LoVo (cell line): ENCODE measurements at regions not wholly inside any gene's neighbourhood (a gene's known extent, or its start where the extent isn't known, plus 50 kb on each side); places are given as distances from the start of the nearest gene placed in this dataset.
"Not testable (repeated sequence)": the region's sequence is repeated elsewhere in the genome, so short reads cannot be mapped to it uniquely, and the experiment has no call there.

Experiments used
- DNase-seq: peaks from one replicate; pipeline ENCODE4 v3.0.0-alpha.2; 2016; ENCODE audit warnings: low spot score

DNA sequence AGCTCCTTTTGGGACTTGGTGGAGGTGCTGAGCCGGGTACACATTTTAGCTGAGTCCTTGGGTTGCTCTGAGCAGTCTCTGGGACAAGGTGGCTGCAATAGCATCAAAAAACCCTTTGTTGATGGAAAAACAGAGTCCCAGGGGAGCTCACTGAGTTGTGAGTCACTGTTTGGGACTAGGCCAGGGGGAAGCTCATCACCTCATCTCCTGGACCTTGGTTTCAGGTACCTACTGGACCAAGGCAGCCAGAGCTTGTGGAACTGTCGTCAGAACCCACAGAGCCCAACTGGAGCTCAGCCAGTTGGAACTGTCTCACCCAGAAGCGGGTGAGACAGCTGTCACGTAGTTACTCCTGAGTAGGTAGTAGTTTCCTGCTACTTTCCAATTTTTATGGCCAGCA is 146.7 kb downstream of the HLX start:
- no peak for DNase-seq

GRCh38 chr1:221029981-221030649 is 150.9 kb downstream of the HLX start:
- DNase-seq = no peak

- no peak for DNase-seq
Measured at GRCh38 chr1:221030990-221031389, 151.7 kb downstream of the HLX start.

- DNase-seq = no peak
Measured at GRCh38 chr1:221031458-221032203, 152.4 kb downstream of the HLX start.

- DNase-seq = no peak
Measured at GRCh38 chr1:221032204-221032585, 153.0 kb downstream of the HLX start.

DNA sequence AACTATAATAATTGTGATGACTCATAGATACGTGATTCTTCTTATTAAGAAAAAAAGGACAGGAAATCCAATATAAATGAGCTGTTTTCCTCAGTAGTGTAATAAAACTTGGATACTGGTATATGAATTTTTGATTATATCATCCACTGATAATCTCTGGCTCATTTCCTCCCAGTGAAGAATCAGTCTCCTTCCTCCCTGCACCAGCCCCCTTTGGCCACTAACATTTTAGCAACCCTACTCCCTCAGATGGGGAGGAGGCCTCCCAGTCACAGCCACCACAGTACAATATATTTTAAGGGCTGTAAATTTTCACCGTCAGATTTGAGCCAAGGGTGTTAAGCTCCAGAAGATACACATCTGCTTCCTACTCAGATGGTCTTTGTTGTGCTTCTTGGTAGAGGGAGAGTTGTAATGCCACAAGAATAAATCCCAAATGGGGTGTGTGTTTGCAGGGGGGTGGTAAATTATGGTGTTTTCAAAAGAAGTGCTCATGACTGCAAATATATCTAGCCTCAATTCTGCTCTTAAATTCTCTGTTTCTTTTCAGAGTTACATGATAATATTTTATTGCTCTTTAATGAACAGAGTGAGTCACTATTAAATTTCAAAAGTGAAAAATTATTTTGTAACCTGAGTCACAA is 153.5 kb downstream of the HLX start:
- no peak for DNase-seq

DNA sequence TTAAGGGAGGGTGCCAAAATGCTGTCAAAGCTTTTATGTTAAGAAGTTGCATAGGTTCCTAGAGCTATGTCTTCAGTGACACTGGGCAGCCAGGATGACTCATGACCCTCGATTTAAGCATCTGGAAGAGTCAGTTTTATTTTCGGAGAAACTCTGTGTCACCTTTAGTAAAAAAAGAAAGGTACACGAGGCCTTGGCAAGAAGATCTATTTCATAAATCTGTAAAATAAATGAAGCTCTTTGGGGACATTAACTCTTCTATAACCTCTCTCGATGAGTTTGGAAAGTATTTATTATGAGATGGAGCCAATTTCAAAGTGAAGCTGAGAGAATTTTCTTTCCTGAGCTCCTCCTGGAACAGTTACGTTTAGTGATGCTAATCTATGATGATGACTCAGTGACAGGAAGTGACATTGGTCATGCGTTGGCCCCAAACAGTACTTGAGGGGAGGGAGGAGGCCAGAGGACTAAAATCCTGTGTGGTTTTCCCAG is 156.5 kb downstream of the HLX start:
- DNase-seq = no peak

DNA sequence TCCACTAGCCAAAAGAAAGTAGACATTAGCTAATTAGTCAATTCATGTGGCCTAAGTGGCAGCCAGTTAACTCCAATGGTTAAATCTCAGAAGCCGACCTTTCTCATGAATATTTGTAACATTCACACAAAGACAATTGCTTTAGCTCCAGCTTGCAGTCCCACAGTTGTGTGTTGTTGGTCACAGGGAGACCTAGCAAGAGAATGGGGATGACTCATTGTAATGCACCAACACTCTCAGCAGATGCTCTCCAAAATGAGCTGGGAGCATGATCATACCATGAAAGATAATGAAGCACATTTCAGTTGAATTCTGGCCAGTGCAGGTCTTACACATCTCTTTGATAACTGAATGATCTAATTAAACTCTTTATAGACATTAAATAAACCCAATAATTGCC is 160.4 kb downstream of the HLX start:
- DNase-seq = no peak

DNA sequence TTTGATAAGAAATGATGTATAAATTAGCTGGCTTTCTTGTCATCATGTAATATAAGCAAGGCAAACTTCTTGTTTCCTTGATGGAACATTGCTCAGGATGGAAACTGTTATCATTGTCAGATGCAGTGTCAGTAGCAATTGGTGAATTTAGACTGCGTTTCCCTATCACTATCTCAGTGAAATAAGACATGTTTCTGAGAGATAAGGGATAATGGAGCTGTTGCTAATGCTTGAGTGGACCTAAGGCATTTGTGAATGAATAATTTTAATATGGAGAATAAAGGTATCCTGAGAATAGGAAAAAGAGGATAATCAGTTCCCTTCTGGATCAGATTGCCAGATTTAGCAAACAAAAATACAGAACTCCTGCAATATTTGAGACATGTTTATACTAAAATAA is 160.9 kb downstream of the HLX start:
- DNase-seq = no peak

GRCh38 chr1:221040691-221041285 is 161.5 kb downstream of the HLX start:
- no peak for DNase-seq

- DNase-seq = no peak
Measured at GRCh38 chr1:221044538-221044937, 165.3 kb downstream of the HLX start.

GRCh38 chr1:221045151-221045550 is 165.9 kb downstream of the HLX start:
- no peak for DNase-seq

GRCh38 chr1:221045842-221046831 is 166.9 kb downstream of the HLX start:
- no peak for DNase-seq

- DNase-seq = not testable (repeated sequence)
Measured at GRCh38 chr1:221051391-221051790, 172.1 kb downstream of the HLX start.

DNA sequence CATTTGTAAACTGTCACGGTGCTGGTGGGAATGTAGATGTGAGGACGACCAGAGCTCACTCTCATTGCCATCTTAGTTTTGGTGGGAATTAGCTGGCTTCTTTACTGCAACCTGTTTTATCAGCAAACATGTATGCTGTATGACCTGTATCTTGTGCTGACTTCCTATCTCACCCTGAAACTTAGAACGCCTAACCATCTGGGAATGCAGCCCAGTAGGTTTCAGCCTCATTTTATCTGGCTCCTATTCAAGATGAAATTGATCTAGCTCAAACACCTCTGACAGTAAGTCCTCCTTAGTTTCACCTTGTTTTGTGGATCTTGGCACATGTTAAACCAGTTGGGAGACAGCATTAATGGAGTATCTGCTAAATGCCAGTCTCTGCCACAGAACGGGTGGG is 174.6 kb downstream of the HLX start:
- no peak for DNase-seq

DNA sequence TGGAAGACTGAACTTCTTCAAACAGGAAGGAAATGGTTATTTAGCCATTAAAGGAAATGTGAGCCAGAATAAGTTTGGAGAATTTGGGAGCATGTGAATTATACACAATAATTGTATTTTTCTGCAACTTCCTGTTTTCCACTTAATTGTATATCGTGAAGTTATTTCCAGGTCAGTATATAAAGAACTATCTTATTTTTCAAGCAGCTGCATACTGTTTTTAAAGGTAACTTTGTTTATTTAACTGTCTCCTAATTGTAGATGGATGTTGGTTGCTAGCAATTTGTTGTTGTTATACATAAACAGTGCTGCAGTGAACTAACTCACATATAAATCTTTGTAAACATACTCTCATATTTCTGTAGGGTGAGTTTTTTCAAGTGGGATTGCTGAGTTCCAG is 180.3 kb downstream of the HLX start:
- no peak for DNase-seq

DNA sequence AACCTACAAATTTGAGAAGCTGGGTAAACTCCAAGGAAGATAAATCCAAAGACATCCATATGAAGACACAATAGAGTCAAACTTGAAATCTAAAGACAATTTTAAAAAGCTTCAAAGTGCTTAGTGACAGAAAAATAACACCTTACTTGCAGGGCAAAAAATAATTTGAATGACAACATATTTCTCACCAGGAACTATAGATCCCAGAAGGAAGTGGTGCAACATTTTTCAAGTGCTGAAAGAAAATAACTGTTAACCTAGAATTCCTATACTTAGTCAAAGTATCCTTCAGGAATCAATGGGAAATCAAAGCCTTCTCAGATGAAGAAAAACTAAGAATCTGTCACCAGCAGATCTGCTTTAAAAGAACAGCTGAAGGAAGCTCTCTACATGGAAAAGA is 184.4 kb downstream of the HLX start:
- no peak for DNase-seq

DNA sequence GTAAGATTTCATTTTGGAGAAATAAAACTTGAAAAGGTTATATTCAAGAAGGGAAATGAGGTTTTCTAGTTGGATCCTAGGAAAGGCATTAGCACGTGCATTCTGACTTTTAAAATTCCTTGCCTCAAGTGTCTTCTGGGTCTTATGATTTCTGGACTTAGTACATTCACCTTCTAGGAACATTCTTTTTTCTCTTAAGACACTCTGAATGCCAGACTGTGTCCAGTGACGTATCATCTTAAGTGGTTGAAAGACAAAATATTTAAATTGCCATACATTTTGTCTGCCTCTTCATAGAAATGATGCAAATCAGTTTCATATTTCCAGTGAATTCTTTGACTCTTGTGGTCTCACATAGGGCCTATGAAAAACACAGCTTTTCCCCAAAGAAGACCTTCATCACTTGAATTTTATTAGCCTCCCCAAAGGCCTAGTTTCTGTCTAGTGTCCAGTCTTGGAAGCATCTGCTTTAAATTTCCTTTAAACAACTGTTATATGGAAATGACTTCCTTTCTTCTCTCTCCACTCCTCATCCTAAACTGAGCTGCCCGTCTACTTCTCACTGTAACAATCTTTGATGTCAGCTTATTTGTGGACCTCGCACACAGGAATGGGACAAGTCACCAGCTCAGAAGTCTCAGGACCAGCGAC is 187.2 kb downstream of the HLX start:
- DNase-seq = no peak

DNA sequence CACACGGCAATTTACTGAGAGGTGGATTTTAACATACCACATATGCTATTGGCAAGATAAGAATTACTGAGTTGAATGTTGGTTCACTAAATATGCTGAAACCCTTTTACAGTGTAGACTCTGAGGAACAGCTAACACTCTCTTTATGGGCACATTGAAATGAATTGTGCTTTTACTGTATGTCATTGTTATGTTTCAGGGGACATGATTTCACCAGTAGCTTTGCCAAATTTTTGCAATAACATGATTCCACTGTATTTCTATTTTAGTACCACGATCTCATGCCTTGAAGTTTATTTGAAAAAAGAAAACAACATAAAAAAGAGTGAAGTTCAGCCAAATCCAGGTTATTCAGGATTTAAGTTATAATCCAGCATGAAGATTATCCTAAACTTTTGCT is 188.5 kb downstream of the HLX start:
- DNase-seq = no peak

- DNase-seq = no peak
Measured at GRCh38 chr1:221069178-221069903, 190.1 kb downstream of the HLX start.
